ENCODE measurements at regions not wholly inside any gene's neighbourhood (a gene's known extent, or its start where the extent isn't known, plus 50 kb on each side); places are given as distances from the start of the nearest gene placed in this dataset.

DNA sequence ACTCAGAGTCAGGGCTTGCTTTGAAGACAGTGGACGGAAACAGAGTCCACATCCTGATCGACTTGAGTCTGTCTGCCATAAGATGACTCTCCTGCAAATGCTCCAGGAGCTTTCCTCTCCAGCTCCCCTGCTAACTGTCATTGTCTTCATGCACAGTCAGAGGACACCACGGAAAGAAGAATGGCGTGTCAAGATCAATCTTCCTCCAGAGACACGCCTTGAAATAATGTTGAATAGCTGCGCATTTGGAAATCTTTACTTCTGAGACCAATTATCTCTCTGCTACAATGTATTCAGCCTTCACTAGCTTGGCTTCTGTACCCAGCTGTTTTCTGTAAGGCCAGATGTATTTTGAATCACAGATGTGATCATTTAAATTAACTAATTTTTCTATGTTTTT, 457.2 kb downstream of the CDH2 start:
- TF ChIP-seq EP300 (IDR thresholded peaks at IDR 0.05) (no peak), POLR2A (IDR thresholded peaks at IDR 0.05) (no peak), POLR2AphosphoS5 (IDR thresholded peaks at IDR 0.05) (no peak)
- TF ChIP-seq, protein P1, sequence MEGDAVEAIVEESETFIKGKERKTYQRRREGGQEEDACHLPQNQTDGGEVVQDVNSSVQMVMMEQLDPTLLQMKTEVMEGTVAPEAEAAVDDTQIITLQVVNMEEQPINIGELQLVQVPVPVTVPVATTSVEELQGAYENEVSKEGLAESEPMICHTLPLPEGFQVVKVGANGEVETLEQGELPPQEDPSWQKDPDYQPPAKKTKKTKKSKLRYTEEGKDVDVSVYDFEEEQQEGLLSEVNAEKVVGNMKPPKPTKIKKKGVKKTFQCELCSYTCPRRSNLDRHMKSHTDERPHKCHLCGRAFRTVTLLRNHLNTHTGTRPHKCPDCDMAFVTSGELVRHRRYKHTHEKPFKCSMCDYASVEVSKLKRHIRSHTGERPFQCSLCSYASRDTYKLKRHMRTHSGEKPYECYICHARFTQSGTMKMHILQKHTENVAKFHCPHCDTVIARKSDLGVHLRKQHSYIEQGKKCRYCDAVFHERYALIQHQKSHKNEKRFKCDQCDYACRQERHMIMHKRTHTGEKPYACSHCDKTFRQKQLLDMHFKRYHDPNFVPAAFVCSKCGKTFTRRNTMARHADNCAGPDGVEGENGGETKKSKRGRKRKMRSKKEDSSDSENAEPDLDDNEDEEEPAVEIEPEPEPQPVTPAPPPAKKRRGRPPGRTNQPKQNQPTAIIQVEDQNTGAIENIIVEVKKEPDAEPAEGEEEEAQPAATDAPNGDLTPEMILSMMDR (IDR thresholded peaks at IDR 0.05): no peak
